Activated T-cell treated with anti-CD3 and anti-CD28 coated beads, Interleukin-2, amount 50 U/mL, for 4 hours (primary cell): ENCODE measurements at regions not wholly inside any gene's neighbourhood (a gene's known extent, or its start where the extent isn't known, plus 50 kb on each side); places are given as distances from the start of the nearest gene placed in this dataset.
"Not testable (repeated sequence)": the region's sequence is repeated elsewhere in the genome, so short reads cannot be mapped to it uniquely, and the experiment has no call there.

Source experiments
- ATAC-seq, 2 donors: fragments of 200-7000 bp; cut with Tn5 transposase; one replicate each; pipeline ENCODE4 v1.10.0; 2021
- DNase-seq: peaks from one replicate; pipeline ENCODE4 v3.0.0-alpha.2; 2020
- H3K27me3 Mint-ChIP-seq: one replicate; pipeline ENCODE4 v1.8.0; 2021; ENCODE audit warnings: low read depth, mixed read lengths
- H3K36me3 Mint-ChIP-seq: one replicate; pipeline ENCODE4 v1.8.0; 2022; ENCODE audit warnings: mixed read lengths; ENCODE audit not compliant: insufficient read depth
- H3K4me1 Mint-ChIP-seq: one replicate; pipeline ENCODE4 v1.8.0; 2021; ENCODE audit warnings: low read depth, mixed read lengths
- H3K4me3 Mint-ChIP-seq: one replicate; pipeline ENCODE4 v1.8.0; 2021; ENCODE audit warnings: mild to moderate bottlenecking, moderate library complexity, mixed read lengths
- H3K9me3 Mint-ChIP-seq: one replicate; pipeline ENCODE4 v1.8.0; 2021; ENCODE audit warnings: mixed read lengths

DNA sequence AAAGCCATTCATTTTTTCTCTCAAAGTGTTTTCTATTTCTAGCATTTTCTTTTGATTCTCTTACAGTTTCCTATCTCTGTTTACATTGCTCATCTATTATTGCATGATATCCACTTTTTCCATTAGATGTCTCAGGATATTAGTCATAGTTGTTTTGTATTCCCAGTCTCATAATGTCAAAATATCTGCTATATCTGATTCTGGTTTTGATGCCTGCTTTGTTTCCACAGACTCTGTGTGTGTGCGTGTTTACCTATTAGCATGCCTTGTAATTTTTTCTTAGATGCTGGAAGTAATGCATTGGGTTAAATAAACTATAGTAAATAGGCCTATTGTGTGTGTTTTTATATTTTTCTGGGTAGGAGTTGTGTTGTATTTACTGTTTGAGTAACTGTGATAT, 1126.3 kb downstream of the SORCS1 start:
- no peaks in the 10 kb centered on the region for H3K4me1 Mint-ChIP-seq
- ATAC-seq: no peak
- H3K36me3 Mint-ChIP-seq: no peaks in the 10 kb centered on the region
- H3K27me3 Mint-ChIP-seq: peaks cover 2% of the 10 kb centered on the region
- H3K4me3 Mint-ChIP-seq: no peak overlapping the region
- peaks cover 15% of the 10 kb centered on the region for H3K9me3 Mint-ChIP-seq
- no peak for DNase-seq

DNA sequence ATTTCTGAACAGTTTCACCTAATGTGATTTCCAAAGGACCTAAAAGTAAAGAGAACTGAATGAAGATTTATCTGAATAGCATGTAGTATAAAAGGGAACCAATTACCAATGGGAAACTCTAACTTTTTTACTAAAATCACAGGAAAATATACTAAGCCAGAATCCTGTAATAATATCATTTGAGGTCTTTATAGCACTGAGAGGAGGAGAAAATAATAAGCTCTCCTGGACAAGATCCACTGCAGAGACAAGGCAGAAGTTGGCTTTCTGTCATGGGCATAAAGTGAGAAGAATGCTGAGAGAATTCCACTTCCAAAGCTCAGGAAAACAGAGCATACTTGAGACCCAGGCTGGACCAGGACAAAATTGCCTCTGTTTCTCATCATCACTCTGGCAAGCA, 1131.4 kb downstream of the SORCS1 start:
- Mint-ChIP-seq H3K27me3 (no peaks in the 10 kb centered on the region), H3K9me3 (peaks cover 15% of the 10 kb centered on the region), H3K4me3 (no peak overlapping the region), H3K4me1 (no peaks in the 10 kb centered on the region), H3K36me3 (no peaks in the 10 kb centered on the region)
- no peak for ATAC-seq
- no peak for DNase-seq

- no peaks in the 10 kb centered on the region for H3K27me3 Mint-ChIP-seq
Observed at GRCh38 chr10:106032450-106033002, 1132.0 kb downstream of the SORCS1 start.

GRCh38 chr10:106027240-106027639, 1137.3 kb downstream of the SORCS1 start:
- Mint-ChIP-seq H3K4me3 (no peak overlapping the region), H3K36me3 (no peaks in the 10 kb centered on the region), H3K27me3 (no peaks in the 10 kb centered on the region), H3K9me3 (no peaks in the 10 kb centered on the region), H3K4me1 (no peaks in the 10 kb centered on the region)
- DNase-seq (no peak), ATAC-seq (no peak)

More at GRCh38 chr10:106032450-106033002, 1132.0 kb downstream of the SORCS1 start:
- peaks cover 15% of the 10 kb centered on the region for H3K9me3 Mint-ChIP-seq
- DNase-seq: no peak
- no peaks in the 10 kb centered on the region for H3K4me1 Mint-ChIP-seq
- no peak overlapping the region for H3K4me3 Mint-ChIP-seq
- no peak for ATAC-seq
- H3K36me3 Mint-ChIP-seq: no peaks in the 10 kb centered on the region

GRCh38 chr10:106025208-106025811, 1139.2 kb downstream of the SORCS1 start:
- DNase-seq (no peak), ATAC-seq (no peak)
- Mint-ChIP-seq H3K4me3 (no peak overlapping the region), H3K4me1 (no peaks in the 10 kb centered on the region), H3K36me3 (no peaks in the 10 kb centered on the region), H3K27me3 (no peaks in the 10 kb centered on the region), H3K9me3 (no peaks in the 10 kb centered on the region)

DNA sequence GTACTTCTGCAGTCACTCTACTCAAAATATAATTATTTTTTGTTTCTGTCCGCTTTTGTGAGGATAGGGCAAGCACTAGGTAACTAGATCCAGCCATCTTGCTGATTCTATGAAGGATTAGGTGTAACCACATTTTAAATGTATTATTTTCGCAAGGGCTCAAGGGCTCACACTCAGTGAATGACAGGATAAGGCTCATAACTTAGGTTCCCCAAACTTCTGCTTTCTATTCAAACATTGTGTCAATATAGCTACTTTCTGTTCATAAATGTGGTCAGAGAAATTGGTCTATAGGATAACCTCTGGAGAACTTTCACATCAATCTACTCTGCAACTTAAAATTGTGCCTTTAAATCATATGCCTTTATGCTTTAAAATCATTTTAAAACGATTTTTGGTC, 1141.2 kb downstream of the SORCS1 start:
- Mint-ChIP-seq H3K27me3 (no peaks in the 10 kb centered on the region), H3K4me3 (no peak overlapping the region), H3K4me1 (no peaks in the 10 kb centered on the region), H3K36me3 (no peaks in the 10 kb centered on the region), H3K9me3 (no peaks in the 10 kb centered on the region)
- no peak for ATAC-seq
- DNase-seq: no peak

DNA sequence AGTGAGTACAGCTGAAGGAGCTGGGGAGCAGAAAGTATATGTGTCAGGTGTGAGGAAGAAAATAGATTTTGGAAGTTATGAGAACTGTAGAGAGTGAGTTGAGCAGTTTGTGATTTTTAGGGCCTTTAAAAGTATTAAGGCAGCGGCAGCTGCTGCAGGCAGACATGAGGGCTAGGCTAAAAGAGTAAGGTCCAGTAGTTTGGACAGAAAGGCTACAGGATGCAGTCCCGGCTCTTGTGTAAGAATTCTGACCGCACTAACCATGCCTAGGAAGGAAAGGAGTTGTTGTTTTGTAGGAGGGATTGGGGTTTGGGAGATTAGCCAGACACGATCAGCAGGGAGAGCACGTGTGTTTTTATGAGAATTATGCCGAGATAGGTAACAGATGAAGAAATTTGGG, 1144.9 kb downstream of the SORCS1 start:
- H3K4me1 Mint-ChIP-seq, H3K27me3 Mint-ChIP-seq, H3K36me3 Mint-ChIP-seq, DNase-seq, H3K4me3 Mint-ChIP-seq, ATAC-seq, H3K9me3 Mint-ChIP-seq: not testable (repeated sequence)

- not testable (repeated sequence) for H3K4me1 Mint-ChIP-seq, H3K27me3 Mint-ChIP-seq, H3K36me3 Mint-ChIP-seq, DNase-seq, H3K4me3 Mint-ChIP-seq, H3K9me3 Mint-ChIP-seq, ATAC-seq
Observed at GRCh38 chr10:106015369-106016199, 1148.9 kb downstream of the SORCS1 start.

DNA sequence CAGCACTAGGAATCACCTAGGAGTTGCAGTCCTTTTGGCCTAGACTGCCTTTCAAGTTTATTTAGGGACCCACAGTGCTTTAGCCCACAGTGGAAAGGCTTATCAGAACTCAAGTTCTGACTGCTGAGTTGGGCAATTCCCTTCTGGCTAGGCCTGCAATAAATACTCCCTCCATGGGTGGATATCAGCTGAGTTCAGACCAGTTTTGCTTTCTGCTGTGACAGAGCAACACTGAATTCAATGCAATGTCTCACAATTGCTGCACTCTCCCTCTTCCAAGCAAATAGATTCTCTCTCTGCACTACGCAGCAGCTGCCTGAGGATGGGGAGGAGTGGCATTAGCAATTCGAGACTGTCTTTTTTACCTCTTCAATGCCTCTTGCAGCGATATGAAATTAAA, 1153.3 kb downstream of the SORCS1 start:
- Mint-ChIP-seq H3K27me3 (no peaks in the 10 kb centered on the region), H3K36me3 (no peaks in the 10 kb centered on the region), H3K4me1 (no peaks in the 10 kb centered on the region), H3K9me3 (peaks cover 9% of the 10 kb centered on the region), H3K4me3 (no peak overlapping the region)
- ATAC-seq (no peak), DNase-seq (no peak)

- H3K27me3 Mint-ChIP-seq: no peaks in the 10 kb centered on the region
- no peak overlapping the region for H3K4me3 Mint-ChIP-seq
- no peaks in the 10 kb centered on the region for H3K4me1 Mint-ChIP-seq
- ATAC-seq (no peak), DNase-seq (no peak)
- no peaks in the 10 kb centered on the region for H3K36me3 Mint-ChIP-seq
- H3K9me3 Mint-ChIP-seq: peaks cover 4% of the 10 kb centered on the region
Observed at GRCh38 chr10:106000721-106001120, 1163.8 kb downstream of the SORCS1 start.

DNA sequence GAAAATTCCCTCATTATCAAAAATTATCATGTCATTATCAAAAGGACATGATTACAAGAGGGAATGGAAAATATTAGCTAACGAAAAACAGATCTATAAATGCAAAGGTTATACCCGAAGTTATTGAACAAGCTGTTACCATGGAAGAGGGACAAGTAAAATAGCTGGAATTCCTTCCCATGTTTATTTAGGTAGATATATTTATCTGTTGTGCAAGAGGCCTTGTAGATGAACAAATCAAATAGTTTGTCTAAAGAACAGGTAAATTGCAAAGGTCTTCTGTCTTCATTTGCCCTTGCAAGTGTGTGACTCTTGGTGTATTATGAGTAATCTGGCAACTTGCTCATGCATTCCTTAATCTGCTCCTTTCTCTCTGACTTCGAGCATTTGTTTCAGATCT, 1170.9 kb downstream of the SORCS1 start:
- H3K36me3 Mint-ChIP-seq: no peaks in the 10 kb centered on the region
- no peak for ATAC-seq
- no peaks in the 10 kb centered on the region for H3K9me3 Mint-ChIP-seq
- H3K4me1 Mint-ChIP-seq: no peaks in the 10 kb centered on the region
- peaks cover 4% of the 10 kb centered on the region for H3K27me3 Mint-ChIP-seq
- no peak for DNase-seq
- no peak overlapping the region for H3K4me3 Mint-ChIP-seq

GRCh38 chr10:105992928-105993327, 1171.6 kb downstream of the SORCS1 start:
- Mint-ChIP-seq H3K9me3 (no peaks in the 10 kb centered on the region), H3K27me3 (peaks cover 4% of the 10 kb centered on the region), H3K36me3 (no peaks in the 10 kb centered on the region), H3K4me1 (no peaks in the 10 kb centered on the region), H3K4me3 (no peak overlapping the region)
- no peak for ATAC-seq
- DNase-seq: no peak

DNA sequence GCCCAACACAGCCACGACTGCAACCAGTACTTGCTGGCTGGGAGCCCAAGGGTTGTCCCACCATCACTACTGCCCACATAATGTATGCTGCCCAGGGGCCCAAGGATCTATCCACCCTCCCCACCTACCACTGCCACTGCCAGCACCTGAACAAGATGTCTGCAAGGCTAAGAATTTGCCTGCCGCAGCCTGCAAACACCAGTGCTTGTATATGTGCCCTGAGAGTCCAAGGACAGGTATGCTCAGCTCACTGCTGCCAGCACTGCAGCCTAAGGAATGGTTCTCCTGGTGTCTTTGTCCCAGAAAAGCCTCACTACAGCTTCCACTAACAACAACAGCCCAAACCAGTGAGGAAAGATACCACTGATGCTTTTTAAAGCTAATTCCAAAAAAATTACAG, 1174.0 kb downstream of the SORCS1 start:
- no peaks in the 10 kb centered on the region for H3K9me3 Mint-ChIP-seq
- H3K36me3 Mint-ChIP-seq: no peaks in the 10 kb centered on the region
- peaks cover 4% of the 10 kb centered on the region for H3K27me3 Mint-ChIP-seq
- no peak for DNase-seq
- no peak for ATAC-seq
- no peaks in the 10 kb centered on the region for H3K4me1 Mint-ChIP-seq
- H3K4me3 Mint-ChIP-seq: no peak overlapping the region

GRCh38 chr10:105989995-105990394, 1174.5 kb downstream of the SORCS1 start:
- H3K4me3 Mint-ChIP-seq: no peak overlapping the region
- peaks cover 4% of the 10 kb centered on the region for H3K27me3 Mint-ChIP-seq
- H3K4me1 Mint-ChIP-seq: no peaks in the 10 kb centered on the region
- DNase-seq (no peak), ATAC-seq (no peak)
- no peaks in the 10 kb centered on the region for H3K9me3 Mint-ChIP-seq
- H3K36me3 Mint-ChIP-seq: no peaks in the 10 kb centered on the region

DNA sequence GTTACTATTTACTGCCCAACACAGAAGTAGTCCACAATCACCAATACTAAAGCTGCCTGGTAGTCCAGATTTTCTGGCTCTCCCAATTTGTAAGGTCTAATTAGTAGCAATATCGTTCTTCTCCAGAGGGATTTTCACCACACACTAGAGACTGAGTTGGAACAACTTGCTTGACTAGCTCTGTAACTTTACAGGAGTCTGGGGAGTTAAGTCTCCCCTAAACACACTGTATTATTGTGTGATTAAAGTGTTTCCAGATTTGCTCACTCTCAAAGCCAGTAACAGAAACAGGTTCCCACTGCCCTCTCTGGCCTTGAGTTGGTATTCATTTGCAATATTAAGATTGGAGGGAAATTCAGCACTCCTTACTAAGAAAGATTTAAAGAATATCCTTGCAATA, 1175.7 kb downstream of the SORCS1 start:
- Mint-ChIP-seq H3K4me3 (no peak overlapping the region), H3K36me3 (no peaks in the 10 kb centered on the region), H3K27me3 (peaks cover 4% of the 10 kb centered on the region), H3K9me3 (no peaks in the 10 kb centered on the region), H3K4me1 (no peaks in the 10 kb centered on the region)
- ATAC-seq (no peak), DNase-seq (no peak)
